ENCODE measurements at regions not wholly inside any gene's neighbourhood (a gene's known extent, or its start where the extent isn't known, plus 50 kb on each side); places are given as distances from the start of the nearest gene placed in this dataset.

DNA sequence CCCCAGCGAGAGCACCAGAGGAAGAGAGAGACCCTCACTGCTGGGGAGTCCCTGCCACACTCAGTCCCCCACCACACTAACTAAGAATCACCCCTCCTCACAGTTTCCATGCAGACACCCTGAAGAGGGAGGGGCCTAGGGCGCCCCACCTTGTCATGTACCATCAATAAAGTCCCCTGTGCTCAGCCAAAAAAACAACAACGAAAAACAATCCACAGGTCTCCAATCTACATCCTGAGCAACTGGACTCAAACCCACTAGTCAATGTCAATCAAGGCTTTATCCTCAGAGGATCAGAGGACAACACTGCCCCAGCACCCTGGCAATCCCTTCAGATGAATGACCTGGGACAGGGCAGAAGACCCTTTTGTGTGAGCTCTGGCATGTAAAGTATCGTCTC, 210.1 kb upstream of the MSX2 start:
- no peaks in the 10 kb centered on the region for H3K9me3 ChIP-seq (ENCODE audit: severe bottlenecking)

DNA sequence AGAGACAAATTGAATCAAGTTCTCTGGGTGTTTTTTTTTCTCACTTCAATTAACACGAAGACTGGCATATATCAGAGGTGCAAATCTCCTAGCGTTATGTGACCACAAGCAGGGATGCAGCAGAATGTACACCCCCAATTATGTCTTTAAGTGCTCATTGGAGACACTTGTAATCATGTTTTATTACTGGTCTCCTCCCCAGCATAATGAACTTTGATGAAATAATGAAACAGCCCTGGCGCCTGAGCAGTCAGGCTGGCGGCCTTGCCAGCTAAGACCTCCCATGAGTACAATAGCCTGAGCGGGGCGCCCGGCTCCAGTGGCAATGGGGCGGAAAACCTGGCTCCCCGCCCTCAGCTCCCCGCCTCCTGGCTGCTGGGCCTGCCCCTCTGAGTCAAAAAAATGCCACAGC, 209.4 kb upstream of the MSX2 start:
- Histone ChIP-seq H3K36me3 (no peaks in the 10 kb centered on the region), H3K9me3 (ENCODE audit: severe bottlenecking) (no peaks in the 10 kb centered on the region), H3K4me3 (ENCODE audit: low read depth, low read length) (no peak overlapping the region), H3K27me3 (ENCODE audit: insufficient read depth, low read depth, severe bottlenecking) (peaks cover 88% of the 10 kb centered on the region), H3K27ac (no peak overlapping the region)
- TF ChIP-seq, protein P1, sequence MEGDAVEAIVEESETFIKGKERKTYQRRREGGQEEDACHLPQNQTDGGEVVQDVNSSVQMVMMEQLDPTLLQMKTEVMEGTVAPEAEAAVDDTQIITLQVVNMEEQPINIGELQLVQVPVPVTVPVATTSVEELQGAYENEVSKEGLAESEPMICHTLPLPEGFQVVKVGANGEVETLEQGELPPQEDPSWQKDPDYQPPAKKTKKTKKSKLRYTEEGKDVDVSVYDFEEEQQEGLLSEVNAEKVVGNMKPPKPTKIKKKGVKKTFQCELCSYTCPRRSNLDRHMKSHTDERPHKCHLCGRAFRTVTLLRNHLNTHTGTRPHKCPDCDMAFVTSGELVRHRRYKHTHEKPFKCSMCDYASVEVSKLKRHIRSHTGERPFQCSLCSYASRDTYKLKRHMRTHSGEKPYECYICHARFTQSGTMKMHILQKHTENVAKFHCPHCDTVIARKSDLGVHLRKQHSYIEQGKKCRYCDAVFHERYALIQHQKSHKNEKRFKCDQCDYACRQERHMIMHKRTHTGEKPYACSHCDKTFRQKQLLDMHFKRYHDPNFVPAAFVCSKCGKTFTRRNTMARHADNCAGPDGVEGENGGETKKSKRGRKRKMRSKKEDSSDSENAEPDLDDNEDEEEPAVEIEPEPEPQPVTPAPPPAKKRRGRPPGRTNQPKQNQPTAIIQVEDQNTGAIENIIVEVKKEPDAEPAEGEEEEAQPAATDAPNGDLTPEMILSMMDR (IDR thresholded peaks at IDR 0.05; ENCODE audit: low read depth, low read length): no peak
- DNase-seq: no peak

More for the DNA sequence above, 210.1 kb upstream of the MSX2 start:
- Histone ChIP-seq H3K27me3 (ENCODE audit: insufficient read depth, low read depth, severe bottlenecking) (peaks cover 81% of the 10 kb centered on the region), H3K27ac (no peak overlapping the region), H3K4me3 (ENCODE audit: low read depth, low read length) (no peak overlapping the region), H3K36me3 (no peaks in the 10 kb centered on the region)
- no peak for DNase-seq
- TF ChIP-seq, protein P1 (IDR thresholded peaks at IDR 0.05; ENCODE audit: low read depth, low read length): no peak

DNA sequence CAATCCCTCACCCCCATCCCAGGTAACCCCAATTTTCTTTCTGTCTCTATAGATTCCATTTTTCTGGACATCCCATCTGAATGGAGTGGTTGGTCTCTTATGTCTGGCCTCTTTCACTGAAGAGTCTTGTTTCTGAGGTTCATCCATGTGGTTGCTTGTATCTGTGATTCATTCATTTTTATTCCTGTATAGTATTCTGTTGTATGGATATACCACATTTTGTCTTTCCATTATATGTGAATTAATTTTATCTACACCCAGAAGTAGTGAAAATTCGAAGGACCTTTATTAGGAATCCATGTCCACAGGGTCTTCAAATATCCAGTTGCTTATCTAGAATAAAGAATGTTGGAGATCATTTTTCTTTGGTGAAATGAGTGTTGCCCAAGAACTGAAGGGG, 207.6 kb upstream of the MSX2 start:
- no peak overlapping the region for H3K27ac ChIP-seq
- TF ChIP-seq, protein P1 (IDR thresholded peaks at IDR 0.05; ENCODE audit: low read depth, low read length): no peak
- no peak overlapping the region for H3K4me3 ChIP-seq (ENCODE audit: low read depth, low read length)
- no peaks in the 10 kb centered on the region for H3K36me3 ChIP-seq
- H3K9me3 ChIP-seq (ENCODE audit: severe bottlenecking): no peaks in the 10 kb centered on the region
- H3K27me3 ChIP-seq (ENCODE audit: insufficient read depth, low read depth, severe bottlenecking): peaks cover 86% of the 10 kb centered on the region
- no peak for DNase-seq

DNA sequence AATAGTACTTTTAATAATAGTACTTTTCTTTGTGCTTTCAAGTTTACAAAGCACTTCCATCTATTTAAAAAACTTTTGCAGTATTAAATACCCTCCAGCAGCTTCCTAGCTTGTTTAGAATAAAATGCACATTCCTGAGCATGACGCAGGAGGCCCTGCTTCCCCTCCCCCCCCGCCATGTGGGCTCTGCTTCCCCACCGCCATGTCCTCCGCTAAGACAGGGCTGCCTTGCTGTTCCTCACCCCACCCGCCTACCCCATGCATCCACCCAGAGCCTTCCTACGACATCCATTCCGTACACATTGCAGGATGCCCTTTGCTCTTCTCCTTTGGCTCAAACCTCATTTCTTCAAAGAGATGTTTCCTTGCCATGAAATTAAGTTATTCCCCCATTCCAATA, 205.9 kb upstream of the MSX2 start:
- no peak for DNase-seq
- TF ChIP-seq, protein P1 (IDR thresholded peaks at IDR 0.05; ENCODE audit: low read depth, low read length): no peak
- Histone ChIP-seq H3K4me3 (ENCODE audit: low read depth, low read length) (no peak overlapping the region), H3K27me3 (ENCODE audit: insufficient read depth, low read depth, severe bottlenecking) (peaks cover 78% of the 10 kb centered on the region), H3K27ac (no peak overlapping the region), H3K9me3 (ENCODE audit: severe bottlenecking) (no peaks in the 10 kb centered on the region), H3K36me3 (no peaks in the 10 kb centered on the region)

DNA sequence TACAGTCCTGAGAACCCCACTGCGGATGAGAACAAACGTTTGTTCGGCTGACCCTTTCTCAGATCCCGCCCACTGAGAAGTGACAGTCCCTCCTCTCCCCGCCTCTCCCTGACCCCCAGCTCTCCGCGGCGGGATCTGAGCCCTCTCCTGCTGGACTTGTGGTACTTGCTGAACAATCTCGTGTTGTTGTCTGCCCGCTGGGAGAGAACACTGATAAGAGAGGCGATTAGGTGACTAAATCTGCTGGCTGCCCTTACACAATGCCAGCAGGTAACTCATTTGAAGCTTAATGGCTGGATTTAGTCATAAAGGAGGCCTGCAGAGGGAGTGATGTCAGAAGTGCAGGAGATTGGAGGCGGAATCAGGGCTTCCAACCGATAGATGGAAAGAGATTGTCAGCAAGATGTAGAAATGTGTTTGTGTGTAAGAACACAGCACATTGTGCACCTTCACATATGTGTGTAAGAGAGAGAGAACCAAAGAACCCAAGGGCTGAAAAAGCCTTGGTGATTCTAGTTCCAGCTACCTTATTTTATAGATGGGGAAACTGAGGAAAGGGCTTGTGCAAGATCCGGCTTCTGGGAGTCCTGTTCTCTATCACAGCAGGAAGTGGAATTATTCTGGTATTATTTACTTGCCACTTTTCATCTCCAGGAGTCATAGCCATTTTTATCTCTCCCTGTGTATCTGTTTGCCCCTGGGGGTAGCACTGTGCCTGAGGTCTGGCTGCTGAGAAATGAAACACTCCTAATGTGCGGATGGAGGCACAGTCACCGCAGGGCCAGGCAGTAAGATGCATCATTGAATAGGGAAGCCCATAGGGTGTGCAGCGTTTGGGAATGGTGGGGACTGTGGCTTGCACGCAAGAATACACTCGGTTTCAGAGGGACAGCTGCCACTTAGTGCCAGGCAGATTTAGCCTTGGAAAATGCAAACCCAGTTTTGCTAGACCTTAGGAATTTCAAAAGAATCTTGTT, 203.7 kb upstream of the MSX2 start:
- DNase-seq: no peak
- Histone ChIP-seq H3K27ac (no peak overlapping the region), H3K36me3 (no peaks in the 10 kb centered on the region), H3K27me3 (ENCODE audit: insufficient read depth, low read depth, severe bottlenecking) (peaks cover 81% of the 10 kb centered on the region), H3K4me3 (ENCODE audit: low read depth, low read length) (no peak overlapping the region), H3K9me3 (ENCODE audit: severe bottlenecking) (peaks cover 3% of the 10 kb centered on the region)
- TF ChIP-seq, protein P1 (IDR thresholded peaks at IDR 0.05; ENCODE audit: low read depth, low read length): no peak
